GM23338 (cell line): ENCODE measurements at regions not wholly inside any gene's neighbourhood (a gene's known extent, or its start where the extent isn't known, plus 50 kb on each side); places are given as distances from the start of the nearest gene placed in this dataset.

ENCODE experiments used
- ATAC-seq: fragments of 200-7000 bp; cut with Tn5 transposase; 3 replicates; pipeline ENCODE4 v1.9.1; 2020
- DNase-seq: peaks from one replicate; pipeline ENCODE4 v3.0.0-alpha.2; 2015; ENCODE audit warnings: low spot score
- H2AFZ ChIP-seq: fragments of 200-600 bp; sonication (generic); 2 replicates; pipeline ENCODE4 v1.8.0; 2016; ENCODE audit warnings: antibody characterized with exemption, mild to moderate bottlenecking, moderate library complexity
- H3F3A ChIP-seq: fragments of 200-600 bp; sonication (generic); replicated peaks from 2 replicates; pipeline ENCODE4 v1.8.0; 2017; ENCODE audit warnings: antibody characterized with exemption, mixed run types, low read depth
- H3K27ac ChIP-seq: fragments of 200-600 bp; sonication (generic); 2 replicates; pipeline ENCODE4 v1.6.1; 2016; ENCODE audit warnings: low read depth
- H3K27me3 ChIP-seq: fragments of 200-600 bp; sonication (generic); 2 replicates; pipeline ENCODE4 v1.8.0; 2016; ENCODE audit warnings: mild to moderate bottlenecking, mixed run types, moderate library complexity; ENCODE audit not compliant: insufficient read depth
- H3K36me3 ChIP-seq: fragments of 200-600 bp; sonication (generic); 2 replicates; pipeline ENCODE4 v1.8.0; 2016; ENCODE audit warnings: mild to moderate bottlenecking; ENCODE audit not compliant: insufficient read depth
- H3K4me1 ChIP-seq: fragments of 200-600 bp; sonication (generic); 2 replicates; pipeline ENCODE4 v1.8.0; 2016; ENCODE audit warnings: mild to moderate bottlenecking, moderate library complexity; ENCODE audit not compliant: insufficient read depth
- H3K4me2 ChIP-seq: fragments of 200-600 bp; sonication (generic); 2 replicates; pipeline ENCODE4 v1.7.1; 2017; ENCODE audit warnings: mixed run types
- H3K4me3 ChIP-seq: fragments of 200-600 bp; sonication (generic); 2 replicates; pipeline ENCODE4 v1.6.1; 2016; ENCODE audit warnings: mixed run types
- H3K79me2 ChIP-seq: fragments of 200-600 bp; sonication (generic); replicated peaks from 2 replicates; pipeline ENCODE4 v1.8.0; 2017; ENCODE audit warnings: mild to moderate bottlenecking; ENCODE audit not compliant: insufficient read depth
- H3K9me2 ChIP-seq: fragments of 200-600 bp; sonication (generic); 2 replicates; pipeline ENCODE4 v1.8.0; 2017; ENCODE audit not compliant: insufficient read depth
- H4K20me1 ChIP-seq: fragments of 200-600 bp; sonication (generic); replicated peaks from 2 replicates; pipeline ENCODE4 v1.8.0; 2017; ENCODE audit warnings: mild to moderate bottlenecking; ENCODE audit not compliant: insufficient read depth
- H3K27ac Mint-ChIP-seq: 2 replicates; pipeline ENCODE4 v1.8.0; 2020; ENCODE audit warnings: inconsistent platforms, mild to moderate bottlenecking, moderate library complexity, mixed read lengths
- H3K27me3 Mint-ChIP-seq: 3 replicates; pipeline ENCODE4 v1.8.0; 2022; ENCODE audit warnings: low read depth, mild to moderate bottlenecking, moderate library complexity, mixed read lengths, inconsistent platforms; ENCODE audit not compliant: insufficient read depth, poor library complexity
- H3K36me3 Mint-ChIP-seq: 3 replicates; pipeline ENCODE4 v1.8.0; 2021; ENCODE audit warnings: low read depth, mild to moderate bottlenecking, inconsistent platforms, moderate library complexity, mixed read lengths
- H3K4me1 Mint-ChIP-seq: 3 replicates; pipeline ENCODE4 v1.8.0; 2020; ENCODE audit warnings: mild to moderate bottlenecking, inconsistent platforms, mixed read lengths
- H3K4me3 Mint-ChIP-seq: 3 replicates; pipeline ENCODE4 v1.8.0; 2021; ENCODE audit warnings: moderate library complexity, mild to moderate bottlenecking, inconsistent platforms, mixed read lengths
- H3K9me3 Mint-ChIP-seq: 3 replicates; pipeline ENCODE4 v1.8.0; 2020; ENCODE audit warnings: moderate library complexity, mild to moderate bottlenecking, inconsistent platforms, mixed read lengths
- CREB1 ChIP-seq: fragments of 250-450 bp; sonication (Bioruptor Pico); IDR thresholded peaks from 2 replicates; pipeline ENCODE4 v1.5.0; 2020; ENCODE audit warnings: low read depth, mild to moderate bottlenecking, moderate library complexity
- EZH2 ChIP-seq: fragments of 200-600 bp; sonication (generic); IDR thresholded peaks from one replicate; pipeline ENCODE4 v1.8.0; 2017; ENCODE audit warnings: antibody characterized with exemption, mild to moderate bottlenecking, low read depth; ENCODE audit not compliant: unreplicated experiment
- EZH2phosphoT487 ChIP-seq: fragments of 200-600 bp; sonication (generic); IDR thresholded peaks from one replicate; pipeline ENCODE4 v1.8.1; 2018; ENCODE audit warnings: antibody characterized with exemption; ENCODE audit not compliant: unreplicated experiment
- JUNB ChIP-seq: IDR thresholded peaks from one replicate; pipeline ENCODE4 v1.6.1; 2016; ENCODE audit warnings: antibody characterized with exemption; ENCODE audit not compliant: unreplicated experiment
- NANOG ChIP-seq: IDR thresholded peaks from 2 replicates; pipeline ENCODE4 v1.6.1; 2016; ENCODE audit warnings: antibody characterized with exemption, borderline replicate concordance
- POLR2AphosphoS5 ChIP-seq: IDR thresholded peaks from 2 replicates; pipeline ENCODE4 v1.6.1; 2016; ENCODE audit warnings: antibody characterized with exemption, low read depth
- STAT1 ChIP-seq: IDR thresholded peaks from one replicate; pipeline ENCODE4 v1.6.1; 2016; ENCODE audit warnings: antibody characterized with exemption; ENCODE audit not compliant: unreplicated experiment
- ZNF114 ChIP-seq: fragments of 250-450 bp; sonication (Bioruptor Pico); IDR thresholded peaks from 2 replicates; pipeline ENCODE4 v1.5.0; 2020; ENCODE audit warnings: mild to moderate bottlenecking, moderate library complexity
- ZNF331 ChIP-seq: fragments of 250-450 bp; sonication (Bioruptor Pico); IDR thresholded peaks from 2 replicates; pipeline ENCODE4 v1.5.0; 2020; ENCODE audit warnings: low read depth, mild to moderate bottlenecking, moderate library complexity
- TF ChIP-seq, protein P1 (sequence below), 2 experiments: fragments of 200-600 bp in 1 of 2; sonication (generic) in 1 of 2; conservative IDR thresholded peaks; 2 replicates each; pipeline versions ENCODE4 v1.5.1 to v1.6.1; 2016 to 2017; ENCODE audit warnings: antibody characterized with exemption in 2 of 2, low read depth in 2 of 2, mild to moderate bottlenecking in 2 of 2, moderate library complexity in 1 of 2
- TF ChIP-seq, protein P2 (sequence below): IDR thresholded peaks from one replicate; pipeline ENCODE4 v1.6.1; 2018; ENCODE audit warnings: antibody characterized with exemption; ENCODE audit not compliant: unreplicated experiment
- TF ChIP-seq, protein P3 (sequence below): fragments of 250-450 bp; sonication (Bioruptor Pico); IDR thresholded peaks from 2 replicates; pipeline ENCODE4 v1.5.0; 2020; ENCODE audit warnings: mild to moderate bottlenecking, moderate library complexity

DNA sequence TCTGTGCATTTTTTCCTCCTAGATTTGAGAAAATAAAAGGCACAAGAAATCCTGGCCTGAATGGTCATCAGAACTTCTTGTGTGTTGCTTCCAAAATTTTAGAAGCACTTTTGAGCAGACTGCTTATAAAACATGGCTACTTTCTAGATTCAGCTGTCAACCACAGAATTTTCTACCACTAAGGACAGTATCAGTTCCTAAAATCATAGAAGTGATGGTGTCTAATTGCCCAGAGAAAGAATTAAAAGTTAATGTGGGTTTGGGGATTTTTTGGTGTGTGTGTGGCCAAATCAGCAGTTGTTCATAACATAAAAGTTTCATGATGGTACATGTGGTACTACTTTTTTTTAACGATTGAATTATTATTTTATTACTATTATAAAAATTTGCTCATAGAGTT lies 171.4 kb upstream of the SNX7 start:
- H2AFZ ChIP-seq: peak overlapping the region; percentile 6; the same call in 1 of the 2 replicates
- no peaks in the 10 kb centered on the region for H3K9me3 Mint-ChIP-seq
- no peaks in the 10 kb centered on the region for H3K27me3 Mint-ChIP-seq
- no peaks in the 10 kb centered on the region for H3K36me3 Mint-ChIP-seq
- H3K4me3 Mint-ChIP-seq: no peak overlapping the region
- H3K36me3 ChIP-seq: no peaks in the 10 kb centered on the region
- H3K4me1 Mint-ChIP-seq: peaks cover 3% of the 10 kb centered on the region; the same call in 1 of the 3 replicates
- H3K27me3 ChIP-seq: no peaks in the 10 kb centered on the region
- no peak overlapping the region for H3K27ac ChIP-seq
- no peak for DNase-seq
- no peaks in the 10 kb centered on the region for H3F3A ChIP-seq
- H3K27ac Mint-ChIP-seq: no peak overlapping the region
- H3K9me2 ChIP-seq: no peaks in the 10 kb centered on the region
- H3K4me1 ChIP-seq: no peaks in the 10 kb centered on the region
- H3K4me3 ChIP-seq: no peak overlapping the region
- no peaks in the 10 kb centered on the region for H4K20me1 ChIP-seq
- H3K4me2 ChIP-seq: no peak overlapping the region
- ATAC-seq: no peak
- TF ChIP-seq ZNF331 (CRISPR knock-in tag) (no peak), NANOG (no peak), JUNB (no peak), EZH2 (no peak), STAT1 (no peak), CREB1 (CRISPR knock-in tag) (no peak), POLR2AphosphoS5 (no peak), EZH2phosphoT487 (no peak), ZNF114 (CRISPR knock-in tag) (no peak)
- TF ChIP-seq, protein P1, sequence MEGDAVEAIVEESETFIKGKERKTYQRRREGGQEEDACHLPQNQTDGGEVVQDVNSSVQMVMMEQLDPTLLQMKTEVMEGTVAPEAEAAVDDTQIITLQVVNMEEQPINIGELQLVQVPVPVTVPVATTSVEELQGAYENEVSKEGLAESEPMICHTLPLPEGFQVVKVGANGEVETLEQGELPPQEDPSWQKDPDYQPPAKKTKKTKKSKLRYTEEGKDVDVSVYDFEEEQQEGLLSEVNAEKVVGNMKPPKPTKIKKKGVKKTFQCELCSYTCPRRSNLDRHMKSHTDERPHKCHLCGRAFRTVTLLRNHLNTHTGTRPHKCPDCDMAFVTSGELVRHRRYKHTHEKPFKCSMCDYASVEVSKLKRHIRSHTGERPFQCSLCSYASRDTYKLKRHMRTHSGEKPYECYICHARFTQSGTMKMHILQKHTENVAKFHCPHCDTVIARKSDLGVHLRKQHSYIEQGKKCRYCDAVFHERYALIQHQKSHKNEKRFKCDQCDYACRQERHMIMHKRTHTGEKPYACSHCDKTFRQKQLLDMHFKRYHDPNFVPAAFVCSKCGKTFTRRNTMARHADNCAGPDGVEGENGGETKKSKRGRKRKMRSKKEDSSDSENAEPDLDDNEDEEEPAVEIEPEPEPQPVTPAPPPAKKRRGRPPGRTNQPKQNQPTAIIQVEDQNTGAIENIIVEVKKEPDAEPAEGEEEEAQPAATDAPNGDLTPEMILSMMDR (conservative IDR thresholded peaks at IDR 0.05; ENCODE audit: low read depth in 2 of 2): no peak
- TF ChIP-seq, protein P2, sequence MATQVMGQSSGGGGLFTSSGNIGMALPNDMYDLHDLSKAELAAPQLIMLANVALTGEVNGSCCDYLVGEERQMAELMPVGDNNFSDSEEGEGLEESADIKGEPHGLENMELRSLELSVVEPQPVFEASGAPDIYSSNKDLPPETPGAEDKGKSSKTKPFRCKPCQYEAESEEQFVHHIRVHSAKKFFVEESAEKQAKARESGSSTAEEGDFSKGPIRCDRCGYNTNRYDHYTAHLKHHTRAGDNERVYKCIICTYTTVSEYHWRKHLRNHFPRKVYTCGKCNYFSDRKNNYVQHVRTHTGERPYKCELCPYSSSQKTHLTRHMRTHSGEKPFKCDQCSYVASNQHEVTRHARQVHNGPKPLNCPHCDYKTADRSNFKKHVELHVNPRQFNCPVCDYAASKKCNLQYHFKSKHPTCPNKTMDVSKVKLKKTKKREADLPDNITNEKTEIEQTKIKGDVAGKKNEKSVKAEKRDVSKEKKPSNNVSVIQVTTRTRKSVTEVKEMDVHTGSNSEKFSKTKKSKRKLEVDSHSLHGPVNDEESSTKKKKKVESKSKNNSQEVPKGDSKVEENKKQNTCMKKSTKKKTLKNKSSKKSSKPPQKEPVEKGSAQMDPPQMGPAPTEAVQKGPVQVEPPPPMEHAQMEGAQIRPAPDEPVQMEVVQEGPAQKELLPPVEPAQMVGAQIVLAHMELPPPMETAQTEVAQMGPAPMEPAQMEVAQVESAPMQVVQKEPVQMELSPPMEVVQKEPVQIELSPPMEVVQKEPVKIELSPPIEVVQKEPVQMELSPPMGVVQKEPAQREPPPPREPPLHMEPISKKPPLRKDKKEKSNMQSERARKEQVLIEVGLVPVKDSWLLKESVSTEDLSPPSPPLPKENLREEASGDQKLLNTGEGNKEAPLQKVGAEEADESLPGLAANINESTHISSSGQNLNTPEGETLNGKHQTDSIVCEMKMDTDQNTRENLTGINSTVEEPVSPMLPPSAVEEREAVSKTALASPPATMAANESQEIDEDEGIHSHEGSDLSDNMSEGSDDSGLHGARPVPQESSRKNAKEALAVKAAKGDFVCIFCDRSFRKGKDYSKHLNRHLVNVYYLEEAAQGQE: no peak
- TF ChIP-seq, protein P3, sequence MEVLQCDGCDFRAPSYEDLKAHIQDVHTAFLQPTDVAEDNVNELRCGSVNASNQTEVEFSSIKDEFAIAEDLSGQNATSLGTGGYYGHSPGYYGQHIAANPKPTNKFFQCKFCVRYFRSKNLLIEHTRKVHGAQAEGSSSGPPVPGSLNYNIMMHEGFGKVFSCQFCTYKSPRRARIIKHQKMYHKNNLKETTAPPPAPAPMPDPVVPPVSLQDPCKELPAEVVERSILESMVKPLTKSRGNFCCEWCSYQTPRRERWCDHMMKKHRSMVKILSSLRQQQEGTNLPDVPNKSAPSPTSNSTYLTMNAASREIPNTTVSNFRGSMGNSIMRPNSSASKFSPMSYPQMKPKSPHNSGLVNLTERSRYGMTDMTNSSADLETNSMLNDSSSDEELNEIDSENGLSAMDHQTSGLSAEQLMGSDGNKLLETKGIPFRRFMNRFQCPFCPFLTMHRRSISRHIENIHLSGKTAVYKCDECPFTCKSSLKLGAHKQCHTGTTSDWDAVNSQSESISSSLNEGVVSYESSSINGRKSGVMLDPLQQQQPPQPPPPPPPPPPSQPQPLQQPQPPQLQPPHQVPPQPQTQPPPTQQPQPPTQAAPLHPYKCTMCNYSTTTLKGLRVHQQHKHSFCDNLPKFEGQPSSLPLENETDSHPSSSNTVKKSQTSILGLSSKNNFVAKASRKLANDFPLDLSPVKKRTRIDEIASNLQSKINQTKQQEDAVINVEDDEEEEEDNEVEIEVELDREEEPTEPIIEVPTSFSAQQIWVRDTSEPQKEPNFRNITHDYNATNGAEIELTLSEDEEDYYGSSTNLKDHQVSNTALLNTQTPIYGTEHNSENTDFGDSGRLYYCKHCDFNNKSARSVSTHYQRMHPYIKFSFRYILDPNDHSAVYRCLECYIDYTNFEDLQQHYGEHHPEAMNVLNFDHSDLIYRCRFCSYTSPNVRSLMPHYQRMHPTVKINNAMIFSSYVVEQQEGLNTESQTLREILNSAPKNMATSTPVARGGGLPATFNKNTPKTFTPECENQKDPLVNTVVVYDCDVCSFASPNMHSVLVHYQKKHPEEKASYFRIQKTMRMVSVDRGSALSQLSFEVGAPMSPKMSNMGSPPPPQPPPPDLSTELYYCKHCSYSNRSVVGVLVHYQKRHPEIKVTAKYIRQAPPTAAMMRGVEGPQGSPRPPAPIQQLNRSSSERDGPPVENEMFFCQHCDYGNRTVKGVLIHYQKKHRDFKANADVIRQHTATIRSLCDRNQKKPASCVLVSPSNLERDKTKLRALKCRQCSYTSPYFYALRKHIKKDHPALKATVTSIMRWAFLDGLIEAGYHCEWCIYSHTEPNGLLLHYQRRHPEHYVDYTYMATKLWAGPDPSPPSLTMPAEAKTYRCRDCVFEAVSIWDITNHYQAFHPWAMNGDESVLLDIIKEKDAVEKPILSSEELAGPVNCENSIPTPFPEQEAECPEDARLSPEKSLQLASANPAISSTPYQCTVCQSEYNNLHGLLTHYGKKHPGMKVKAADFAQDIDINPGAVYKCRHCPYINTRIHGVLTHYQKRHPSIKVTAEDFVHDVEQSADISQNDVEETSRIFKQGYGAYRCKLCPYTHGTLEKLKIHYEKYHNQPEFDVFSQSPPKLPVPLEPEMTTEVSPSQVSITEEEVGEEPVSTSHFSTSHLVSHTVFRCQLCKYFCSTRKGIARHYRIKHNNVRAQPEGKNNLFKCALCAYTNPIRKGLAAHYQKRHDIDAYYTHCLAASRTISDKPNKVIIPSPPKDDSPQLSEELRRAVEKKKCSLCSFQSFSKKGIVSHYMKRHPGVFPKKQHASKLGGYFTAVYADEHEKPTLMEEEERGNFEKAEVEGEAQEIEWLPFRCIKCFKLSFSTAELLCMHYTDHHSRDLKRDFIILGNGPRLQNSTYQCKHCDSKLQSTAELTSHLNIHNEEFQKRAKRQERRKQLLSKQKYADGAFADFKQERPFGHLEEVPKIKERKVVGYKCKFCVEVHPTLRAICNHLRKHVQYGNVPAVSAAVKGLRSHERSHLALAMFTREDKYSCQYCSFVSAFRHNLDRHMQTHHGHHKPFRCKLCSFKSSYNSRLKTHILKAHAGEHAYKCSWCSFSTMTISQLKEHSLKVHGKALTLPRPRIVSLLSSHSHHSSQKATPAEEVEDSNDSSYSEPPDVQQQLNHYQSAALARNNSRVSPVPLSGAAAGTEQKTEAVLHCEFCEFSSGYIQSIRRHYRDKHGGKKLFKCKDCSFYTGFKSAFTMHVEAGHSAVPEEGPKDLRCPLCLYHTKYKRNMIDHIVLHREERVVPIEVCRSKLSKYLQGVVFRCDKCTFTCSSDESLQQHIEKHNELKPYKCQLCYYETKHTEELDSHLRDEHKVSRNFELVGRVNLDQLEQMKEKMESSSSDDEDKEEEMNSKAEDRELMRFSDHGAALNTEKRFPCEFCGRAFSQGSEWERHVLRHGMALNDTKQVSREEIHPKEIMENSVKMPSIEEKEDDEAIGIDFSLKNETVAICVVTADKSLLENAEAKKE (CRISPR knock-in tag): no peak
- no peaks in the 10 kb centered on the region for H3K79me2 ChIP-seq
